T-cell (primary cell): ENCODE measurements at regions not wholly inside any gene's neighbourhood (a gene's known extent, or its start where the extent isn't known, plus 50 kb on each side); places are given as distances from the start of the nearest gene placed in this dataset.

Experiments used
- ATAC-seq, 4 experiments: fragments of 200-7000 bp in 3 of 4; fragments of 150-1000 bp in 1 of 4; cut with Tn5 transposase; replicated peaks in 1 of 4; 1 replicate in 3 of 4; 2 replicates in 1 of 4; pipeline ENCODE4 v1.10.0; 2021; ENCODE audit warnings: moderate library complexity in 3 of 4, mild to moderate bottlenecking in 2 of 4, moderate number of reproducible peaks in 1 of 4
- CTCF ChIA-PET, 2 donors: fragments of 300-600 bp; sonication (Branson Sonifier 250); formaldehyde crosslinking; loops; one replicate each; lab custom pipeline; 2022; ENCODE audit warnings: antibody characterized with exemption in 2 of 2; lab: Charles Lee
- POLR2A ChIA-PET, 2 donors: fragments of 300-600 bp; sonication (Branson Sonifier 250); formaldehyde crosslinking; loops; one replicate each; lab custom pipeline; 2022; ENCODE audit warnings: antibody characterized with exemption in 2 of 2; lab: Charles Lee
- DNase-seq, 35 experiments: peaks; one replicate each; pipeline versions ENCODE4 v3.0.0 to v3.0.0-alpha.2; 2013 to 2023
- H3K27ac ChIP-seq: one replicate; pipeline ENCODE4 v1.5.1; 2013; ENCODE audit warnings: low read length
- H3K27me3 ChIP-seq, 2 experiments: replicated peaks in 1 of 2; 1 replicate in 1 of 2; 2 replicates in 1 of 2; pipeline versions ENCODE4 v1.6.1 to v1.7.0; 2013; ENCODE audit warnings: low read length in 1 of 2, mixed read lengths in 1 of 2; ENCODE audit not compliant: control insufficient read depth in 2 of 2, insufficient read depth in 2 of 2; ENCODE audit errors: extremely low read depth in 1 of 2
- H3K36me3 ChIP-seq, 2 donors: 1 replicate in 1 of 2; 2 replicates in 1 of 2; pipeline versions ENCODE4 v1.6.1 to v1.7.0; 2013; ENCODE audit warnings: low read length in 1 of 2; ENCODE audit not compliant: control insufficient read depth in 2 of 2, insufficient read depth in 1 of 2; ENCODE audit errors: extremely low read depth in 1 of 2
- H3K4me1 ChIP-seq, 2 experiments: 1 replicate in 1 of 2; 2 replicates in 1 of 2; pipeline versions ENCODE4 v1.6.1 to v1.7.0; 2013; ENCODE audit warnings: low read length in 2 of 2, mixed read lengths in 1 of 2; ENCODE audit not compliant: insufficient read depth in 2 of 2, control insufficient read depth in 1 of 2; ENCODE audit errors: extremely low read depth in 1 of 2
- H3K4me3 ChIP-seq, 2 donors: 1 replicate in 1 of 2; 2 replicates in 1 of 2; pipeline versions ENCODE4 v1.5.1 to v1.7.0; 2013; ENCODE audit warnings: mild to moderate bottlenecking in 2 of 2, low read length in 1 of 2, moderate library complexity in 1 of 2; ENCODE audit not compliant: control insufficient read depth in 1 of 2; ENCODE audit errors: extremely low read depth in 1 of 2
- H3K9me3 ChIP-seq: 2 replicates; pipeline ENCODE4 v1.7.0; 2013
- H3K27ac Mint-ChIP-seq, 2 donors: one replicate each; pipeline ENCODE4 v1.8.0; 2020 to 2021; ENCODE audit warnings: mild to moderate bottlenecking in 2 of 2, mixed read lengths in 2 of 2
- H3K27me3 Mint-ChIP-seq, 2 donors: one replicate each; pipeline ENCODE4 v1.8.0; 2021 to 2022; ENCODE audit warnings: mixed read lengths in 2 of 2
- H3K36me3 Mint-ChIP-seq: one replicate; pipeline ENCODE4 v1.8.0; 2021; ENCODE audit warnings: mixed read lengths
- H3K4me1 Mint-ChIP-seq, 3 donors: one replicate each; pipeline ENCODE4 v1.8.0; 2020 to 2022; ENCODE audit warnings: mixed read lengths in 3 of 3, mild to moderate bottlenecking in 1 of 3
- H3K4me3 Mint-ChIP-seq, 3 donors: one replicate each; pipeline ENCODE4 v1.8.0; 2020 to 2022; ENCODE audit warnings: mild to moderate bottlenecking in 3 of 3, mixed read lengths in 3 of 3, moderate library complexity in 3 of 3
- H3K9me3 Mint-ChIP-seq, 3 donors: one replicate each; pipeline ENCODE4 v1.8.0; 2020 to 2022; ENCODE audit warnings: mixed read lengths in 3 of 3
- WGBS: methylation state at CpG from one replicate; pipeline ENCODE4 v1.1.5; 2013; ENCODE audit warnings: missing lambda C conversion rate; ENCODE audit not compliant: insufficient coverage; 5-methylcytosine and 5-hydroxymethylcytosine counted together

GRCh38 chr3:117743993-117744392 is 1034.4 kb downstream of the TUSC7 start:
- no peaks in the 10 kb centered on the region for H3K36me3 ChIP-seq
- Mint-ChIP-seq H3K27me3 (no peaks in the 10 kb centered on the region), H3K4me1 (no peaks in the 10 kb centered on the region), H3K27ac (no peak overlapping the region), H3K4me3 (no peak overlapping the region), H3K9me3 (peaks cover 0 to 18% (median 0%) of the 10 kb centered on the region in 3 donors), H3K36me3 (no peaks in the 10 kb centered on the region)
- CTCF ChIA-PET = no interaction called here
- no peaks in the 10 kb centered on the region for H3K27me3 ChIP-seq
- ATAC-seq (no peak), DNase-seq (no peak)
- POLR2A ChIA-PET = no interaction called here
- WGBS = no CpG with 5 or more reads among the region's 1 CpG
- no peak overlapping the region for H3K27ac ChIP-seq
- no peak overlapping the region for H3K4me3 ChIP-seq
- H3K4me1 ChIP-seq = no peaks in the 10 kb centered on the region
- H3K9me3 ChIP-seq = no peaks in the 10 kb centered on the region

DNA sequence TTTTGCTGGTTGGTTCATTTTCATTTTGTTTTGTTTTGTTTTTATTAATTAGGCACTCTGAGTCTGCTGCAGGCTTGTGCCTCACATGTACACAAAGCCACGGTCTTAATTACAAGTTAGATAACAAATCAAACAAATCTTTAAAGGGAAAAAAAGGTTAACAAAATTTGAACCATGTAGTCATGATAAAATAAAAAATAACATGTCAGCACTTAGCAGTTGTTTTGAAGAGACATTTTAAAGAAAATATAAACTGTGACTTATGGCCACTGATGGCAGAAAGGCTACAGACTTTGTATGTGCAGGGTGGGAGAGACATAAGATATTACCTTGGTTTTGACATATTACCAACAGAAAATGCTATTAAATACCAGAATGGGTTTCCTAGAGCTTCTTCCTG is 1035.4 kb downstream of the TUSC7 start:
- Mint-ChIP-seq H3K27me3 (no peaks in the 10 kb centered on the region), H3K4me3 (no peak overlapping the region), H3K27ac (no peak overlapping the region), H3K36me3 (no peaks in the 10 kb centered on the region), H3K9me3 (peaks cover 0 to 14% (median 3%) of the 10 kb centered on the region in 3 donors), H3K4me1 (no peaks in the 10 kb centered on the region)
- Histone ChIP-seq H3K4me3 (no peak overlapping the region), H3K27ac (no peak overlapping the region), H3K4me1 (no peaks in the 10 kb centered on the region), H3K9me3 (no peaks in the 10 kb centered on the region), H3K36me3 (no peaks in the 10 kb centered on the region), H3K27me3 (no peaks in the 10 kb centered on the region)
- POLR2A ChIA-PET = no interaction called here
- DNase-seq = no peak
- WGBS = no CpG with 5 or more reads among the region's 1 CpG
- CTCF ChIA-PET = no interaction called here
- ATAC-seq = no peak

- no peak overlapping the region for H3K4me3 ChIP-seq
- 59% methylated on average over 6 of the region's 6 CpGs for WGBS
- peaks cover 0 to 14% (median 3%) of the 10 kb centered on the region in 3 donors for H3K9me3 Mint-ChIP-seq
- no peaks in the 10 kb centered on the region for H3K36me3 ChIP-seq
- no peak overlapping the region for H3K27ac Mint-ChIP-seq
- H3K27me3 Mint-ChIP-seq = no peaks in the 10 kb centered on the region
- CTCF ChIA-PET = no interaction called here
- no peaks in the 10 kb centered on the region for H3K36me3 Mint-ChIP-seq
- DNase-seq (no peak), ATAC-seq (no peak)
- H3K9me3 ChIP-seq = no peaks in the 10 kb centered on the region
- no peaks in the 10 kb centered on the region for H3K27me3 ChIP-seq
- H3K4me1 ChIP-seq = no peaks in the 10 kb centered on the region
- no peak overlapping the region for H3K27ac ChIP-seq
- POLR2A ChIA-PET = no interaction called here
- no peaks in the 10 kb centered on the region for H3K4me1 Mint-ChIP-seq
- no peak overlapping the region for H3K4me3 Mint-ChIP-seq
Observed at GRCh38 chr3:117745516-117745915, 1035.9 kb downstream of the TUSC7 start.

GRCh38 chr3:117746066-117746465 is 1036.5 kb downstream of the TUSC7 start:
- Histone ChIP-seq H3K27me3 (no peaks in the 10 kb centered on the region), H3K36me3 (no peaks in the 10 kb centered on the region), H3K4me3 (no peak overlapping the region), H3K9me3 (no peaks in the 10 kb centered on the region), H3K27ac (no peak overlapping the region), H3K4me1 (no peaks in the 10 kb centered on the region)
- ChIA-PET POLR2A (no interaction called here), CTCF (no interaction called here)
- Mint-ChIP-seq H3K27me3 (no peaks in the 10 kb centered on the region), H3K36me3 (no peaks in the 10 kb centered on the region), H3K27ac (no peak overlapping the region), H3K4me1 (no peaks in the 10 kb centered on the region), H3K4me3 (no peak overlapping the region), H3K9me3 (peaks cover 0 to 16% (median 3%) of the 10 kb centered on the region in 3 donors)
- no peak for ATAC-seq
- no peak for DNase-seq
- 63% methylated on average over 3 of the region's 3 CpGs for WGBS

DNA sequence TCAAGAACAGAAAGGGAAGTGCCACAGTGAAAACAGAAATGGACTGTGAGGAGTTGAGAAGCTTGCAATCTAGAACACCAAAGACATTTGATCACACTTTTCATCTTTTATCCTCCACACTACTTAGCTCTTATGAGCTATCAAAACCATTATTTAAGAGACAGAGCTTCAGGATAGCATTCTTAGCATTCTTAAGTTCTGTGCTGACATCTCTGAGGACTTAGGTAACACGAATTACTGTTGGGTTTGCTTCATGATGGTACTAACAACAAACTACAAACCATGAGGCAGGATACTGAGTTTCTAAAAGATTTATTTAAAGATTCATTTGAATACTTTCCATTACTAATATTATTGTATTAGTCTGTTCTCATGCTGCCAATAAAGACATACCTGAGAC is 1038.6 kb downstream of the TUSC7 start:
- Mint-ChIP-seq H3K27me3 (no peaks in the 10 kb centered on the region), H3K9me3 (peaks cover 0 to 27% (median 7%) of the 10 kb centered on the region in 3 donors), H3K27ac (no peak overlapping the region), H3K4me3 (no peak overlapping the region), H3K36me3 (no peaks in the 10 kb centered on the region), H3K4me1 (no peaks in the 10 kb centered on the region)
- H3K27me3 ChIP-seq = no peaks in the 10 kb centered on the region
- no peak for ATAC-seq
- no peak overlapping the region for H3K4me3 ChIP-seq
- no CpG with 5 or more reads among the region's 1 CpG for WGBS
- DNase-seq = no peak
- ChIA-PET POLR2A (no interaction called here), CTCF (no interaction called here)
- H3K36me3 ChIP-seq = no peaks in the 10 kb centered on the region
- H3K27ac ChIP-seq = no peak overlapping the region
- no peaks in the 10 kb centered on the region for H3K4me1 ChIP-seq
- H3K9me3 ChIP-seq = no peaks in the 10 kb centered on the region

DNA sequence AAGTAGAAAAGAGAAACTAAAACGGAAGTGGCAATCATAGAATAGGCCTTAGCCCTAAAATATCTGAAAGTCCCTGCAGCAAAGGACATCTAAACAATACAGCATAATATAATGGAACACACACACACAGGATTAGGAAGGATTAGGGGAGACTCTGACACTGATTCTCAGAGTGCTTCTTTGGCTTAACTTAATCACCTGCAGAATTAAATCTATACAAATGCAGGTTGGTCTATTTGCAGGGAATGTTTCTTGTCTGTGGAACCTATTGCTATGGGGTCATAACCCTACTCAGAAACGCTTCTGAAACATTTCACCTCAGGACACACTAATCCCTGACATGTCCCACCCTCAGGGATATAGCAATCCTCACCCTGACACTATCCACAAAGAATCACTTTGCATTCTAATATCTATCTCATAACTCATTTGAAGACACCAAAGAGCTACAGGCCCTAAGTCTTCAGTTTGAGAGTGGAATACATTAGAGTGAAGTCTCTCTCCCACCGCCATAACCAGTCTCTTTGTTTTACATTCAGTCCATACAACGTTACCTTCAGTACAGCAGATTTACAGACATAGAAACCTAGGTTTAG is 1041.2 kb downstream of the TUSC7 start:
- ATAC-seq = no peak
- H3K36me3 ChIP-seq = no peaks in the 10 kb centered on the region
- ChIA-PET POLR2A (no interaction called here), CTCF (no interaction called here)
- no peaks in the 10 kb centered on the region for H3K4me1 ChIP-seq
- Mint-ChIP-seq H3K4me1 (no peaks in the 10 kb centered on the region), H3K4me3 (no peak overlapping the region), H3K27me3 (no peaks in the 10 kb centered on the region), H3K36me3 (no peaks in the 10 kb centered on the region), H3K9me3 (peaks cover 0 to 19% (median 10%) of the 10 kb centered on the region in 3 donors), H3K27ac (no peak overlapping the region)
- 71% methylated on average over 1 of the region's 4 CpGs for WGBS
- no peak overlapping the region for H3K27ac ChIP-seq
- H3K9me3 ChIP-seq = no peaks in the 10 kb centered on the region
- no peak for DNase-seq
- no peaks in the 10 kb centered on the region for H3K27me3 ChIP-seq
- H3K4me3 ChIP-seq = no peak overlapping the region

DNA sequence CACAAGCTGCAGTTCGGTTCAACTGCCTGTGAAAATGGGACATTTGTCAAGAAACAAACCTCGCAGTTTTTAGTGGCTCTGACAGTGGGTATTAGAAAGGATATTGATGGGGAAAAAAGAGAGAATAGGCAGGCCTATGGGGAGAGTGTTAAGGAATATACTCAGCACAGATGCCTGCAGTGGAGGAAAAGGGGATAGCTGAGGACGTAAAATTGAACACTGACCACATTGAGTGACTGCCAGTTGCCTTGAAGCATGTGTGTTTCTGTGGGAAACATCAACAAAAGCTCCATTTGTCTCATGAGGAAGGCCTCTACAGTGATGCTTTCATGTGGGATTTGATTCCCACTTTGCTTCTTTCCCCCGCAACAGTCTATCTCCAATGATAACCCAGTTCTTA is 1042.1 kb downstream of the TUSC7 start:
- ChIA-PET POLR2A (no interaction called here), CTCF (no interaction called here)
- H3K4me3 Mint-ChIP-seq = no peak overlapping the region
- 77% methylated on average over 2 of the region's 4 CpGs for WGBS
- no peaks in the 10 kb centered on the region for H3K27me3 Mint-ChIP-seq
- Histone ChIP-seq H3K9me3 (no peaks in the 10 kb centered on the region), H3K27ac (no peak overlapping the region), H3K36me3 (no peaks in the 10 kb centered on the region), H3K4me3 (no peak overlapping the region), H3K4me1 (no peaks in the 10 kb centered on the region), H3K27me3 (no peaks in the 10 kb centered on the region)
- ATAC-seq = no peak
- no peaks in the 10 kb centered on the region for H3K36me3 Mint-ChIP-seq
- H3K27ac Mint-ChIP-seq = no peak overlapping the region
- no peak for DNase-seq
- H3K9me3 Mint-ChIP-seq = peaks cover 0 to 17% (median 10%) of the 10 kb centered on the region in 3 donors
- H3K4me1 Mint-ChIP-seq = no peaks in the 10 kb centered on the region
